ENCODE measurements at regions not wholly inside any gene's neighbourhood (a gene's known extent, or its start where the extent isn't known, plus 50 kb on each side); places are given as distances from the start of the nearest gene placed in this dataset.
A peak's percentile ranks its signal among the peaks of the same experiment; 100 is the strongest.

- peak in 1 of 4 experiments; percentile 6 for DNase-seq
Observed at GRCh38 chr3:102085431-102086176, 236.3 kb downstream of the NFKBIZ start.

GRCh38 chr3:102087236-102087635, 237.9 kb downstream of the NFKBIZ start:
- no peak for DNase-seq

- no peak for DNase-seq
Observed at GRCh38 chr3:102089239-102089638, 239.9 kb downstream of the NFKBIZ start.

GRCh38 chr3:102089904-102090720, 240.8 kb downstream of the NFKBIZ start:
- DNase-seq: no peak

GRCh38 chr3:102090721-102091045, 241.4 kb downstream of the NFKBIZ start:
- DNase-seq: no peak

GRCh38 chr3:102091358-102091757, 242.0 kb downstream of the NFKBIZ start:
- no peak for DNase-seq

- DNase-seq: no peak
Observed at GRCh38 chr3:102092617-102093466, 243.5 kb downstream of the NFKBIZ start.

- no peak for DNase-seq
Observed at GRCh38 chr3:102094506-102094905, 245.2 kb downstream of the NFKBIZ start.

- DNase-seq: no peak
Observed at GRCh38 chr3:102095383-102095782, 246.1 kb downstream of the NFKBIZ start.

- DNase-seq: no peak
Observed at GRCh38 chr3:102096066-102096465, 246.8 kb downstream of the NFKBIZ start.

GRCh38 chr3:102098130-102098885, 249.0 kb downstream of the NFKBIZ start:
- DNase-seq: no peak

GRCh38 chr3:102099913-102100312, 250.6 kb downstream of the NFKBIZ start:
- no peak for DNase-seq

GRCh38 chr3:102102394-102102793, 253.1 kb downstream of the NFKBIZ start:
- DNase-seq: no peak

GRCh38 chr3:102104033-102104432, 254.7 kb downstream of the NFKBIZ start:
- no peak for DNase-seq

GRCh38 chr3:102105193-102105592, 255.9 kb downstream of the NFKBIZ start:
- no peak for DNase-seq

- DNase-seq: no peak
Observed at GRCh38 chr3:102106416-102107097, 257.2 kb downstream of the NFKBIZ start.

- no peak for DNase-seq
Observed at GRCh38 chr3:102112704-102113230, 263.5 kb downstream of the NFKBIZ start.

- no peak for DNase-seq
Observed at GRCh38 chr3:102113421-102114041, 264.2 kb downstream of the NFKBIZ start.

- peak in 3 of 4 experiments; percentile 7 to 17 (median 10) for DNase-seq
Observed at GRCh38 chr3:102114264-102114979, 265.1 kb downstream of the NFKBIZ start.

GRCh38 chr3:102122527-102122926, 273.2 kb downstream of the NFKBIZ start:
- no peak for DNase-seq
